SK-N-MC (cell line): ENCODE measurements at regions not wholly inside any gene's neighbourhood (a gene's known extent, or its start where the extent isn't known, plus 50 kb on each side); places are given as distances from the start of the nearest gene placed in this dataset.
"Not testable (repeated sequence)": the region's sequence is repeated elsewhere in the genome, so short reads cannot be mapped to it uniquely, and the experiment has no call there.

Experiments used
- DNase-seq: peaks from one replicate; pipeline ENCODE4 v3.0.0-alpha.2; 2011; ENCODE audit warnings: low read depth, low spot score
- H3K27ac ChIP-seq: fragments of 200-600 bp; sonication (generic); 2 replicates; pipeline ENCODE4 v1.5.1; 2016; ENCODE audit warnings: mixed run types
- H3K36me3 ChIP-seq: fragments of 200-600 bp; sonication (generic); 2 replicates; pipeline ENCODE4 v1.6.1; 2017; ENCODE audit warnings: antibody characterized with exemption, low read length, mixed read lengths; ENCODE audit not compliant: insufficient read depth
- H3K4me3 ChIP-seq: fragments of 200-600 bp; sonication (generic); 2 replicates; pipeline ENCODE4 v1.5.1; 2016
- H3K9ac ChIP-seq: fragments of 200-600 bp; sonication (generic); 2 replicates; pipeline ENCODE4 v1.8.0; 2017; ENCODE audit warnings: mixed run types, mixed read lengths; ENCODE audit not compliant: insufficient read length
- H3K9me3 ChIP-seq: fragments of 200-600 bp; sonication (generic); 2 replicates; pipeline ENCODE4 v1.6.1; 2017; ENCODE audit warnings: low read depth, mild to moderate bottlenecking, antibody characterized with exemption, low read length, moderate library complexity, mixed read lengths
- EZH2 ChIP-seq: fragments of 200-600 bp; sonication (generic); IDR thresholded peaks from one replicate; pipeline ENCODE4 v1.6.1; 2017; ENCODE audit warnings: antibody characterized with exemption
- FOXP2 ChIP-seq: optimal IDR thresholded peaks from 2 replicates; pipeline ENCODE3; 2011; ENCODE audit warnings: mild to moderate bottlenecking, moderate library complexity; ENCODE audit not compliant: insufficient read depth; ENCODE audit errors: extremely low read length, control extremely low read depth
- POLR2AphosphoS5 ChIP-seq: IDR thresholded peaks from 2 replicates; pipeline ENCODE4 v1.6.1; 2012; ENCODE audit warnings: mild to moderate bottlenecking, low read depth, low read length, borderline replicate concordance

- no peaks in the 10 kb centered on the region for H3K9me3 ChIP-seq
- H3K9ac ChIP-seq, result no peak overlapping the region
- H3K27ac ChIP-seq, result no peak overlapping the region
- no peaks in the 10 kb centered on the region for H3K36me3 ChIP-seq
- TF ChIP-seq EZH2, result no peak
- no peak for TF ChIP-seq POLR2AphosphoS5
- TF ChIP-seq FOXP2, result no peak
- no peak for DNase-seq
- no peak overlapping the region for H3K4me3 ChIP-seq
Measured at GRCh38 chrX:3529466-3530010, 183.1 kb upstream of the MXRA5 start.

GRCh38 chrX:3527811-3528210 lies 181.4 kb upstream of the MXRA5 start:
- H3K27ac ChIP-seq, result no peak overlapping the region
- H3K9me3 ChIP-seq, result no peaks in the 10 kb centered on the region
- no peaks in the 10 kb centered on the region for H3K36me3 ChIP-seq
- H3K9ac ChIP-seq, result no peak overlapping the region
- no peak overlapping the region for H3K4me3 ChIP-seq
- DNase-seq, result no peak
- no peak for TF ChIP-seq EZH2
- no peak for TF ChIP-seq FOXP2
- TF ChIP-seq POLR2AphosphoS5, result no peak

GRCh38 chrX:3527166-3527565 lies 180.7 kb upstream of the MXRA5 start:
- Histone ChIP-seq H3K36me3 (no peaks in the 10 kb centered on the region), H3K9me3 (no peaks in the 10 kb centered on the region), H3K9ac (no peak overlapping the region), H3K27ac (no peak overlapping the region), H3K4me3 (no peak overlapping the region)
- DNase-seq, result no peak
- TF ChIP-seq FOXP2 (no peak), POLR2AphosphoS5 (no peak), EZH2 (no peak)

GRCh38 chrX:3526731-3527130 lies 180.3 kb upstream of the MXRA5 start:
- TF ChIP-seq FOXP2, result no peak
- TF ChIP-seq EZH2, result no peak
- TF ChIP-seq POLR2AphosphoS5, result no peak
- no peak overlapping the region for H3K4me3 ChIP-seq

GRCh38 chrX:3526071-3526470 lies 179.6 kb upstream of the MXRA5 start:
- no peaks in the 10 kb centered on the region for H3K9me3 ChIP-seq
- H3K36me3 ChIP-seq, result no peaks in the 10 kb centered on the region
- TF ChIP-seq FOXP2, result no peak
- TF ChIP-seq POLR2AphosphoS5, result no peak
- no peak for TF ChIP-seq EZH2
- DNase-seq, result no peak
- no peak overlapping the region for H3K27ac ChIP-seq
- H3K9ac ChIP-seq, result no peak overlapping the region
- no peak overlapping the region for H3K4me3 ChIP-seq

More at GRCh38 chrX:3526731-3527130, 180.3 kb upstream of the MXRA5 start:
- DNase-seq, result no peak
- no peak overlapping the region for H3K27ac ChIP-seq
- H3K9ac ChIP-seq, result no peak overlapping the region
- H3K9me3 ChIP-seq, result no peaks in the 10 kb centered on the region
- H3K36me3 ChIP-seq, result no peaks in the 10 kb centered on the region

GRCh38 chrX:3522101-3522650 lies 175.7 kb upstream of the MXRA5 start:
- Histone ChIP-seq H3K4me3 (no peak overlapping the region), H3K9ac (no peak overlapping the region), H3K9me3 (no peaks in the 10 kb centered on the region), H3K36me3 (no peaks in the 10 kb centered on the region), H3K27ac (no peak overlapping the region)
- TF ChIP-seq EZH2 (no peak), POLR2AphosphoS5 (no peak), FOXP2 (no peak)
- no peak for DNase-seq

GRCh38 chrX:3521396-3521795 lies 174.9 kb upstream of the MXRA5 start:
- no peaks in the 10 kb centered on the region for H3K36me3 ChIP-seq
- no peak overlapping the region for H3K4me3 ChIP-seq
- no peak overlapping the region for H3K9ac ChIP-seq
- no peak overlapping the region for H3K27ac ChIP-seq
- H3K9me3 ChIP-seq, result no peaks in the 10 kb centered on the region
- TF ChIP-seq FOXP2 (no peak), EZH2 (no peak), POLR2AphosphoS5 (no peak)
- DNase-seq, result no peak

GRCh38 chrX:3520982-3521381 lies 174.5 kb upstream of the MXRA5 start:
- no peaks in the 10 kb centered on the region for H3K9me3 ChIP-seq
- no peak overlapping the region for H3K4me3 ChIP-seq
- TF ChIP-seq POLR2AphosphoS5 (no peak), EZH2 (no peak), FOXP2 (no peak)
- no peak overlapping the region for H3K27ac ChIP-seq
- no peak overlapping the region for H3K9ac ChIP-seq
- DNase-seq, result no peak
- H3K36me3 ChIP-seq, result no peaks in the 10 kb centered on the region

GRCh38 chrX:3520458-3520857 lies 174.0 kb upstream of the MXRA5 start:
- Histone ChIP-seq H3K36me3 (no peaks in the 10 kb centered on the region), H3K9me3 (no peaks in the 10 kb centered on the region), H3K27ac (no peak overlapping the region), H3K4me3 (no peak overlapping the region), H3K9ac (no peak overlapping the region)
- DNase-seq, result no peak
- TF ChIP-seq FOXP2 (no peak), EZH2 (no peak), POLR2AphosphoS5 (no peak)

- not testable (repeated sequence) for H3K4me3 ChIP-seq, H3K9me3 ChIP-seq, H3K27ac ChIP-seq, H3K36me3 ChIP-seq, DNase-seq, H3K9ac ChIP-seq
Measured at GRCh38 chrX:3519384-3519783, 172.9 kb upstream of the MXRA5 start.
